HCT116 (cell line): ENCODE measurements at regions not wholly inside any gene's neighbourhood (a gene's known extent, or its start where the extent isn't known, plus 50 kb on each side); places are given as distances from the start of the nearest gene placed in this dataset.

Experiments
- CTCF ChIP-seq, 3 experiments: fragments of 200-600 bp in 1 of 3; sonication (generic) in 1 of 3; IDR thresholded peaks in 2 of 3; conservative IDR thresholded peaks in 1 of 3; 2 replicates each; pipeline ENCODE4 v1.5.1; 2012 to 2017; ENCODE audit warnings: low read depth in 2 of 3, low read length in 2 of 3, antibody characterized with exemption in 1 of 3, borderline replicate concordance in 1 of 3, control low read depth in 1 of 3, mild to moderate bottlenecking in 1 of 3, mixed read lengths in 1 of 3, mixed run types in 1 of 3, moderate library complexity in 1 of 3; ENCODE audit not compliant: insufficient read depth in 1 of 3
- POLR2A ChIP-seq: IDR thresholded peaks from 2 replicates; pipeline ENCODE4 v1.7.0; 2011; ENCODE audit warnings: borderline replicate concordance; ENCODE audit not compliant: insufficient read depth, insufficient read length; ENCODE audit errors: extremely low read depth

DNA sequence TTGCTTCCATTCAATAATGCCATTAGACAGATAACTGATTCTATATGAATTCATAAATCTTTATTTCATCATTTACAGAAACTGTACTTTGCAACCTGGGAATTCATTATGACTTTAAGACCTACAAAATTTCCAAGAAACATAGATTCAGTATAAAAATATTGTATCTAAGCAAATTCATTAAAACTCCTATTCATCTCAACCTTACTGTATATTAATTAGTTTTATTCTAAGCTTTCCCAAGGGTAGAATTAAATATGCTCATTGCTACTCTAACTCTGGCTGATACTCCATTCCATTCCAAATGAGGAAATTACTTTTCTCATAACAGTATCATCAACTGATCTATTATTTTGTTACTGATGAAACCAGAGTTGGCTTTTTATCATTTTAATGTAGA lies 473.0 kb upstream of the LRRTM4 start:
- no peak for TF ChIP-seq CTCF (IDR thresholded peaks at IDR 0.05 in 2 of 3, conservative IDR thresholded peaks at IDR 0.05 in 1 of 3; ENCODE audit: borderline replicate concordance in 1 of 3, insufficient read depth in 1 of 3, low read depth in 2 of 3, low read length in 2 of 3)
- TF ChIP-seq POLR2A, result no peak
